GM12872 (cell line): ENCODE measurements at regions not wholly inside any gene's neighbourhood (a gene's known extent, or its start where the extent isn't known, plus 50 kb on each side); places are given as distances from the start of the nearest gene placed in this dataset.

Experiments
- CTCF ChIP-seq: IDR thresholded peaks from 3 replicates; pipeline ENCODE4 v1.5.1; 2011; ENCODE audit warnings: low read depth, mild to moderate bottlenecking, low read length, moderate library complexity; ENCODE audit not compliant: insufficient read depth

GRCh38 chr3:11898611-11899325, 52.1 kb upstream of the TAMM41 start:
- TF ChIP-seq CTCF, result no peak

GRCh38 chr3:11899826-11900225, 53.1 kb upstream of the TAMM41 start:
- TF ChIP-seq CTCF, result no peak

- no peak for TF ChIP-seq CTCF
Observed at GRCh38 chr3:11900824-11901223, 54.1 kb upstream of the TAMM41 start.

- no peak for TF ChIP-seq CTCF
Observed at GRCh38 chr3:11901286-11901875, 54.7 kb upstream of the TAMM41 start.

GRCh38 chr3:11903047-11903446, 56.4 kb upstream of the TAMM41 start:
- no peak for TF ChIP-seq CTCF

GRCh38 chr3:11903447-11903846, 56.8 kb upstream of the TAMM41 start:
- no peak for TF ChIP-seq CTCF

GRCh38 chr3:11904157-11904556, 57.5 kb upstream of the TAMM41 start:
- TF ChIP-seq CTCF, result no peak

- TF ChIP-seq CTCF, result no peak
Observed at GRCh38 chr3:11906407-11906806, 59.7 kb upstream of the TAMM41 start.
